Effector CD8-positive, alpha-beta T cell (primary cell): ENCODE measurements at regions not wholly inside any gene's neighbourhood (a gene's known extent, or its start where the extent isn't known, plus 50 kb on each side); places are given as distances from the start of the nearest gene placed in this dataset.

ENCODE experiments used
- DNase-seq: peaks from one replicate; lab custom pipeline; 2025; lab: John Stamatoyannopoulos, UW

DNA sequence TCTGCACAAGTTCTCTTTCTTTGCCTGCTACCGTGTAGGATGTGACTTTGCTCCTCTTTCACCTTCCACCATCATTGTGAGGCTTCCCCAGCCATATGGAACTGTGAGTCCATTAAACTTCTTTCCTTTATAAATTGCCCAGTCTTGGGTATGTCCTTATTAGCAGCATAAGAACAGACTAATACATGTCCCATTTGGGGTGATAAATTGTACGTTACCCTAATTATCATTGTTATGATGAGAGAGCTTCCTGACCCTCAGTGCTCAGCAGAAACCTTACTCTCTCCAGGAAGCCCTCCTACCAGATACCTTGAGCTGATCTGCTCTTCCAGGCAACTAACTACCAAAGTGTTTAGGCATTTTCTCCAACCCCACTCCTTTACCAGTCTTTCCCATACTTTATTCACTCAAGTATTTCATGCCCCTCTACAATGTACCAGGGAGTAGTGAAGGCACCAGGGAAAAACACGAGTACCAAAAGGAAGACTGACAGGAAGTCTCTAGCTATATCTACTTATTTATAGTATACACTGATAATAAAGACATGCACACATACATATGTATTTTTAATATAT is 196.2 kb downstream of the MYCN start:
- no peak for DNase-seq

DNA sequence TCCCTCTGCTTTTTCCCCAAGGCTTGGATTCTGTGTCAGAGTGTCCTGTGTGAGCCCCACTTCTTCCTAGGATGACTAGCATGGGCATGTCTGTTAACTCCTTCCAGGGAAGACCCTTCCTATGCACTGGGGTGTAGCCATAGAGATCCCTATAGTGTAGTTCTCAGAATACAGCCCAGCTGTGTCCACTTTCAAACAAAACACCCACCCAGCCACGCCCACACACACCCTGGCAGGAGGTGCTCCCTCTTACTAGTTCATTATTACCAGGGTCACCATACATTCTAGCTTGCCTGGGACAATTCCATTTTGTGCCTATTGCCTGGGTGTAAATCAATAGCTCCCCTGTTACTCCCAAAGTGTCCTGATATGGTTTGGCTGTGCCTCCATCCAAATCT is 195.6 kb downstream of the MYCN start:
- no peak for DNase-seq

DNA sequence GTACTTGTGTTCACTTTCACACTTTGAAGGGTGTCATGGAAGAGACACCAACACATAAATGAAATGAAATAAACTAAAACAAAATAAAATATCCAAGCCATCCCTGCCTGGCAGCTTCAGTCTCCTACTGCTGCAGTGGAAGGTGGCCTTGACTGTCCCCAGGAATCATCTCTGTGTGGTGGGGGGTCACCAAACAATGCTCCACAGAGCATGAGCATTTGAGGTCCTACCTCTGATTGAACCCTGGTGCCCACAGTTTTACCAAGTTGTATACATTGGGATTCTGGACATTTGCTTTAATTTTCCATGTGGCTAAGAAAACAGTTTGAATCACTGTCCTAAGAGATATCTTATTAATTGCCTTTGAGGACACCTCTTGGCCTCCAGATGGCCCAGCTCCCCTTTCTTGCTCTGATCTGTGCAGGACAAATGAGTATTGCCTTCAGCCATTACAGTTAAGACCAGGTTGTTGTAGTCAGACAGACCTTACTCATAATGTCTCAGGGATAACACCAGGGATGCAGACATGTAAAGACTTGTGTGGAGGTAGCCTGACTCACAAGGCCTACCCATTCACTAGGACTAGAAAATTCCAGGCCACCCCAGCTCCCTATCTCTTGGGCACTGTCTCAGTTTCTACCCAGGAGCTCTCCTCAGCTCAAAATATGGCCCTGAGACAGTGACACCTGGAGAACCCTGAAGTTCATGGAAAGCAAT is 195.0 kb downstream of the MYCN start:
- DNase-seq = no peak

DNA sequence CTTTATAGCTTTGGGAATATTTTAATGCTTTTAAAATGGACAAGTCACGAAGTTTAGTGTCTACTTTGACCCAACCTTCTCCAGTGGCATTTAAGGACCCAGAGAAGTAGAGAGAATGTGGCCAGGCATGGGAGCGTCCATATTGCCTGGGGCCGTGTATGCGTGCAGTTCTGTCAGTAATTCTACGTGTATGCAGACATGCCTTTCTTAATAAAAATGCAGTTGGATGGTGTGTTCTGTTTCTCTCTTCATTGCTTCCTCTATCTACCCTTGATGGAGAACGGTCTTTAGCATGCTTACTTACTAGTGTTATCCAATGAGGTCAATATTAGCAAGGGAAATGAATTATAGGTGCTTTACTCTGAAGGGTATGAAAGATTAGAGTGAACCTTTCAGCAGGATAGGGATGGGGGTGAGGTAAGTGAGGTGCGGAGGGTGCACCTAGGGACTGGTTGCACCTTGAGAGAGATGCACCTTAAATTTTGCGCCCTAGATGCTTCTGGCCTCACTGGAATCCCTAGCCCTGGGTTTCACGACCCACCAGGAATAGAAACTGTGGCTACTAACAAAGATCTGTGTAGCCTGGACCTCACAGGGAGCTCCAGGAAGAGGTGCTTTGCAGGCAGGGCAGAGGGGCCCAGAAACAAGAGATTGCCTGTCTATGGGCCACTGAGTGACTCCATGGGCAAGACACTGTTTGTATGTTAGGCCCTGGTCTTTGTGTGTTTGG is 194.3 kb downstream of the MYCN start:
- DNase-seq = no peak

DNA sequence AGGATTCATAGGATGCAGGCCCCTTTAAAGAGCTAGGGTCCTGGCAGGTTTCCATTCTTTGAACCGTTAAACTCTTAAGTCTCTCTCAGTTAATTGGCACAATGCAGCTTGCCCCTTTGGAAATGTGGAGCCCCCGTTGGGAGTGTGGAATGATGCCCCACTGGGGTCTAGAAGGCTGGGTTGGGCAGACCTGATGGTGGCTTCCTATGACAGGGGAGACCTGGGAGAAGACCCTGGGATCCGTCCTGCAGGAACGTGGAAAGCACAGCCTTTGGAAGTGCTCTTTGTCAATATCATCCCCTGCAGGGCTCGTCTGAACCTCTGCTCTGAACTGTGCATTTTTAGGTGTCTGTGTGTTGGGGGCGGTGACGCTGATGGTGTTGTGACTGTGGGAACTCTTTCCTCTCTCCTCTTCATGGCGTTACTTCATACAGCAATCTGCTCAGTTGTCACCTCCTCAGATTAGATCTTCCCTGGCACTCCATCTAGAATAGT is 190.6 kb downstream of the MYCN start:
- no peak for DNase-seq

DNA sequence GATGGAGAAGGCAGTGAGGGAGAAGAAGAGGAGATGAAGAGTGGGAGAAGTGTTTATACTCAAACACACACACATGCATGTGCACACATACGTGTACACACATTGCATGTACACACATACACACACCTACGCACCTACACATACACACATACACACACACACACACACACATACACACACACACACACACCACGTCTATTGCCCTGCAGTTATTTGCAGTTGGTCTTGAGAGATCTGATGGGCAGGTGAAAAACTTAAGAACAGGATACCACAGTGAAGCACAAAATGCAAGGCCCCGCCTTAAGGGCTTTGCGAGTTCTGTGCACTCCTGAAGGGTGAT is 190.2 kb downstream of the MYCN start:
- no peak for DNase-seq

DNA sequence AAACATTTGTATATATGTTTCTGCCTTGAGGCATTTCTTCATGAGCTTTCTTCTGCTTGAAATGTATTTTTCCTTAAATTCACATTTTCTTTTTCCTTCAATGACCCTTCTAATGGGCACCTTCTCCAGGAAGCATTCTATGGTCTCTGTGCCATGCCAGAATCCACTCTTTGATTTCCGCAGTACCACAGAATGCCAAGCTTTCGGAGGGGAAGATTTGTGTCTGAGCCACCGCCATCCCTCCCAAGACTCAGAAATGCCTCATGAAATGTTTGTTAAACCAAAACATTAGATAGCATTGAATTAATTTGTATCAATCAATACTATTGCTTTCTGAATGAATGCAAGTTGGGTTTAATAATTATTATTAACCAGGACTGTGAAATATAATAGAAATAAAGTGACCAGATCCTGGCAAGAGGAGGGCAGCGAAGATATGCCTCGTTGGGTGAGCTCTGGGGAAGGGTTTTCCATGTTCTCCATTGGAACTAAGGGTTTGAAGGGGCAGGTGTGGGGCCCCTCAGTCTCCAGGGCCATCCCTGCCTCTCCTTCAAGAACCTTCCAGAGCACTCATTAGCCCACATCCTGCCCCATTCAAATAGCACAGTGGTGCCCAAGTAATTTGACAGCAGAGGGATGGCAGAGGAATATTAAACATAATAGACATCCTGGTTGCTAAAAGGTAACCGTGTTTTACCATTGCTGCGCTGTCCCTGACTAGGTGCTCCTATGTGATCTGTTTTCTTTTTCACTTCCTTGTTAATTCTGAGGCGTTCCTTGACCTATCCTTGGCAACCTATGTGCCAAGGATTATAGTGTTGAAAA is 189.6 kb downstream of the MYCN start:
- DNase-seq = no peak

DNA sequence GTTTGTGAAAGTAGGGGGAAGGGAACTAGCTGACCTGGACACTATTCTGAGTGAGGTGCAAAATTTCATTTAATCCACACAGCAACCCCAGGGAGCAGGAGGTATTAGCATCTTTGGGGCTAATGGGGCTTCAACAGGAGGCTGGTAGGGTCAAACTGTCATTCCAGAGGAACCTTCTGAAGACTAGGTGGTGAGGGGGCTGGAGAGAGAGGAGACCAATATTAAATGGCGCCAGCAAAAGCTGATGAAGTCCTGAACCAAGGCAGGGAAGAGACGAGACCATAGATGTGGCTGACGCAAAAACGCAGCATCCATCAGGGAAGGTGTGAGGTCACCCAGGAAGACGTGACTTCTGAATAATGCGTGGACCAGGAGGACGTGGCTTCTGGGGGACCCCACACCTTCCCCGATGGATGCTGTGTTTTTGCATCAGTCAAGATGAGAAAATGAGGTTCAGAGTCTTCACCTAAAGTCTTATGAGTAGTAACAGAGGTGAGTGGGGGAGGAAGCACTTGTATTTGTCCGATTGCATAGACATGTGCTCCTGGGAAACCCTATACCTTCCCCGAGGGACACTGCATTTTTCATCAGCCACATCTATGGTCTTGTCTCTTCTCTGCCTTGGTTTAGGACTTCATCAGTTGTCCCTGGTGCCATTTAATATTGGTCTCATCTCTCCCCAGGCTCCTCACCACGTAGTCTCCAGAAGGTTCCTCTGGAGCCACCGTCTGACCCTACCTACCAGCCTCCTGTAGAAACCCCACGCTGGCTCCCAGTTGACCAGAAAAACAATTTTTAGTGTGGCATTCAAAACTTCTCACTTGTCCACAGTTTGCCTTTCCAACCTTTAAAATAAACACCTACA is 188.6 kb downstream of the MYCN start:
- no peak for DNase-seq

DNA sequence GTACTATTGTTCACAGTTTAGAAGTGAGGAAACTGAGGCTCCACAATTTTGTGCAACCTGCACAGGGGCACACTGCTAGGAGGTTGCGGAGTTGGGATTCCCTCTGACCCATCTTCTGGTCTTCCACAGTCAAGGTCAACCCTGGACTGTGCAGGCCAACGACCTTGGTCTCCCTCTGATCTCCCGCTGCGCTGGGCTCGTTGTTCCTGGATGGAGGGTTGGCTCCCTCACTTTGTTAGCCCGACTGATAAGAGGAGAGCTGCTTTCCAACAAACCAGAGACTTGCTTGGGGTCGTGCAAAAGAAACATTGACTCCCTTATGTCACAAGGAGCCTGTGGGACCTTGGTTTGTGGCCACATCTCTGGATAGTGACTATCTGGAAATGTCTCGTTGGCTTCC is 187.6 kb downstream of the MYCN start:
- no peak for DNase-seq

DNA sequence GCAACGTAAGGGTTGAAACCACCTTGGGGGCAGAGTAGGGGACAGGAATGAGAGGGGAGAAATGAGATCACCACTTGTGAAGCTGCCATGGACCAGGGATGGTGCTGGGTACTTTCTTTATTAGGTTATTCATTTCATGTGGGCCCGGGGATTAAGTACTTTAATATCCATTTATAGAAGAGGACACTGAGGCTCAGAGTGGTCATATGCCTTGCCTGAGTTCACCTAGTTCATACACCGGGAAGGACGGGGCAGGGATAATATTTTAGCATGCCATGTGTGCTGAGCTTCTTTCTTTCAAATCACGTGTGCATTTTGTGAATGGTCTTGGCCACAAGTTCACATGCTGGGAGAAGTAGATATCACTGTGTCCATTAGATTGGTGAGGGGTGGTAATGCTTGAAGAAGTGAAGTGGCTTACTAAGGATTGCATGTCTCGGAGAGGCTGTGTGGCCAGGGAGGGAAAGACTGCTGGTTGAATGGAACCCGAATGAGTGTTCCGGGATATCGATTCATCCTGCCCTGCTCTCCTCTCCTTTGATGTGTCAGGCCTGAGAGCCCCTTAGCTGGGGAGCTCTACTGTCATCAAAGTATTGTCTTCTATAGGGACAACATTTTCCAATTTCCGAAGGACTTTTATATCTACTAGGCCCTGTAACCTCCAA is 187.1 kb downstream of the MYCN start:
- no peak for DNase-seq

DNA sequence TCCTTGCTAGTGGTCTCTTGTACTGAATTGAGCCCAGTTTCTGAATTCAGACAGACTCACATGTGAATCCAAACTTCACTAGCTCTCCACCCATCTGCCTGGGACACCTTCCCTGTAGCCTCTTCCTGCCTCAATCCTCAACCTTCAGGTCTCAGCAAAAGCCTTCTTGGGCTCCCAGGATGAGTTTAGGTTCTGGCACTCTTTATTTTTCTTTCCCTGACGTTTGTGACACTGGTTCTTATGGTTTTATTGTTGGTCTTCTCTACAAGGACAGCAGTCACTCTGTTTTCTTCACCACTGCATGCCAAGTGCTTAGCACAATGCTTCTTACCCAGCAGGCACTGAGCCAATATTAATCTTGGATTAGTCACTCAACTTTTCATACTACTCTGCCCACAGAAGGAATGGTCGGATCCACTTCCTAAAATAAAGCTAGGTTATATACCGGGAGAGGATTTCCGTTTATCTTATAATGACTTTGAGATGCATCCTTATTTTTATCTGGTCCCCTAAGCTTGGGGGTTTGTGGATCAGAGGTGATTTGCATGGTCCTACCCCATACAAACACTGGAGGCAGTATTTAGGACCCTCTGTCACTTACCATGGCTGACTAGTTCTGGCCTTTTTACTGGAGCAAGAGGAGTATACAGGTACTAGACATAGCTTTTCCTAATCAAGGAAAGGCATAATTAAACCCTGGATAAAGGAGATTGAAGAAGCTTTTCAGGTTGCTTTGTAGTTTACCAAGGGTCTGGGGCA is 186.3 kb downstream of the MYCN start:
- DNase-seq = no peak

DNA sequence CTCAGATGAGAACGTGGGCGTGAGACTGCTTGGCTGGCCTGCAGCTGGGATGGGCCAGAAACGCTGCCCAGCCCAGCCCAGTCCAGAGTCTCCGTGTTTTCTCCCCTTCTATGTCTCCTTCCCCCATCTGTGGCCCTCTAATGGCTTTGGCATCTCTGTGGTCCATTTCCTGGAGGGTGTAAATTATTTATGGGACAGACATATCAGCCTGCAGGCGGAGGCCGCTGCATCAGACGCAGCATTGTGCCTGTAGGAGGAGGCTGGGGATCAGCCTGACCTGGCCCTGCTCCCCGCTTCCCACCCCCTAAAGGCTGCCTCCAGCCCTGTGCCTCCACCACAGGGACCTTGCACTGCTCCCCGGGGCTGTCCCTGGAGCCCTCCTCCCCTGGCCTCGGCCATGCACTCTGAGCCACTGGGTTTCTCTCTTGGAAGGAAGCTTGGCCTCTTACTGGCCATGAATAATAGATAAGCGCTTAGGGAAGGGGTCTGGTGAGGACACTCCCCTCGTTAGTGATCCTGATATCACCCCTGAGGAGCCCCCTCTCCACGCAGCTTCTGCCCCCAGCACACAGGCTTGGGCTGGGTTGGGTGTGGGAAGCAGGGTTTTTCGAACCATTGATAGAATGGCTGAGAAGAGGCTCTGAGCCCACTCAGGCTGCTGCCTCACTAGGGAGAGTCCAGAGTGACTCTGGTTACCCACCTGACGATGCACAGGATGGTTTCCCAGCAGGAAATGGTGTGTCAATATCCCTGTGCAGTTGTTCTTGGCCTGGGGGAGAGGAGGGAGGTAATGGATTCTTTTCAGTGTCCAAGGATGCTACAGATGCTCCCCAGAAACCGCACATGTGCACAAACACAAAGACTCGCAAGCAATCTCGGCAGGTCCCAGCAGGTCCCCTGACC is 185.5 kb downstream of the MYCN start:
- DNase-seq = no peak

DNA sequence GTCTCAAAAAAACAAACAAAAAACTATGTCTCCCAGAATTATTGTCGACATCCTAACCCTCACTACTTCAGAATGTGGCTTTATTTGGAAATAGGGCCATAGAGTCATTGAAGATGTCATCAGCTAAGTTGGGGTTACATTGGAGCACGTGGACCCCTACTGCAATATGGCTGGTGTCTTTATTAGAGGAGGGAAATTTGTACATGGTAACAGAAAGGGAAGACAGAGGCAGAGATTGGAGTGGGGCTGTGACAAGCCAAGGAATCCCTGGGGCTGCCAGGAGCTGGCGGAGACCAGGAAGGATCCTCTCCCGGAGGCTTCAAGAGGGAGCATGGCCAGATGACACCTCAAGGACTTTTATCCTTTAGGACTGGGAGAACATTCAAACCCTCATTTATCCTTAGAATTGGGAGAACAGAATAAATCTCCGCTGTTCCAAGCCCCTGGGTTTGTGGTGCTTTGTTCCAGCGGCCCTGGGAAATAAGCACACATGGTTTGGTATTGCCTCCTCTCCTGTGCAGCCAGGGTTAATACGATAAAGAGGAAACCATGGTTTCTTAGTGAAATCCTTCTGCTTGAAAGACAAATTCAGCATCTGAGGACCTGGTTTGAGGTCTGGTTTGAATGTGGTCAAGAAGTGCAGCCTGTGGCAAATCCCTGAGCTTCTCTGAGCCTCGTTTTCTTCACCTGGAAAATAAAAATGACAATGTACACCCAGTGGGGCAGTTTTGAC is 184.7 kb downstream of the MYCN start:
- DNase-seq = no peak

DNA sequence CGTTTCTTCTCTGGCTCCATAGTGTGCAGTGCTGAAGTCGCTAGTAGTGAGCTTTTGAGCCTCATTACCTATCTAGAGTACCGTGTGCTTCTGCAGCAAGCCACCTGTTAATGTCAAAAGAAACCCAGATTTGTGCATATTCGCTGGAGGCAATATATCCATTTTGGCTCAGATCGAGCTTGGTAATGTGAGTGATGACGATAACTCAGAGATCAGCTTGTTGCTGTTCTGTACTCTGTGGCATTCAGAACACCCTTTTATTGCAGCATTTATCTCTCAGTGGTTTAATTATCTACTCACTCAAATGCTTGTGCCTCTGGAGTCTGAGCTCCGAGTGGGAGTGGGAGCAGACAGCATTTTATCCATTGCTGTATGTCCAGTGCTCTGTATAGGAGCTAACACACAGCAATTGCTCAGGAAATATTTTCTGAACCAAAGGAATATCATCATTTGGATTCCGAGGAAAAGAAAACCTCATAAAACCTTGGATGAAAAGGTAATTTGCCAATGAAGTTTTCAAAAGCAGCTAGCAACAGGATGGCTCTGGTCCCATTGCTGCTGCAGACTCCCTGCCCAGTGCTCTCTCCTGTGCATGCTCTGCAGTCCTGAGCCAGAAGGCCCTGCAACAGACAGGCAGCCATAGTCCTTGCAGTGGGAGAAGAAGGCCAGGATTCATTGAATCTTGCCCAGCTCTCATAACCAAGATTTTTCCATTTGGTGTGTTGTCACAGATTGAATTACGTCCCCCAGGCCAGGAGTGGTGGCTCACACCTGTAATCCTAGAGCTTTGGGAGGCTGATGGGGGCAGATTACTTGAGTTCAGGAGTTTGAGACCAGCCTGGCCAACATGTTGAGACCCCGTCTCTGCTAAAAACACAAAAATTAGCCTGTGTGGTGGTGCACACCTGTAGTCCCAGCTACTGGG is 183.8 kb downstream of the MYCN start:
- DNase-seq = no peak

DNA sequence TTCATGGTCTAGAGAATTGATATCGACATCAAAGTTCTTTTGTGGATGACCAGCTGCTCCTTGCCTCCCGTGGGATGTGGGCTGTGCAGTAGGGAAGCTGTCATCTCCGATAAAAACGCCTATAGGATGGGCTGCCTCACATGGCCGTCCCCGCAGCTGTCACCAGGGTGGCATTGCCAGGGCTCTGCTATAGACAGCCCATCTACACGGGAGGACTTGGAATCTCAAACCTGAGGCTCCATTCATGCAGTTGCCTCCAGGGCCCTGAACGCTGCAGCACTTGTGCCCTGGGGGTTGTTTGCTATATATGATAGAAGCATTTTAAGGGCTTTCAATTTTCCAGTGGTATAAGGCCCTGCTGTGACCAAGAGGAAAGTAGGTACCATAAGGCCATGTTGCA is 183.1 kb downstream of the MYCN start:
- no peak for DNase-seq

DNA sequence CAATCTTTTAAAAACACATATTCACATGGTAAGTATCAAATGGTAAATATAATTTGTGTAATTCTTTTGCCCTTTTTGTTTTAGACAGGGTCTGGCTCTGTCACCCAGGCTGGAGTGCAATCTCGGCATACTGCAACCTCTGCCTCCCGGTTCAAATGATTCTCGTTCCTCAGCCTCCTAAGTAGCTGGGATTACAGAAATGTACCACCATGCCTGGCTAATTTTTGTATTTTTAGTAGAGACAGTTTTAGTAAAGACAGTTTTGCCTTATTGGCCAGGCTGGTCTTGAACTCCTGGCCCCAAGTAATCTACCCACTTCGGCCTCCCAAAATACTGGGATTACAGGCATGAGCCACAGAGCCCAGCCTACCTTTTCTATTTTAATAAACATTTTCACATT is 182.2 kb downstream of the MYCN start:
- no peak for DNase-seq

DNA sequence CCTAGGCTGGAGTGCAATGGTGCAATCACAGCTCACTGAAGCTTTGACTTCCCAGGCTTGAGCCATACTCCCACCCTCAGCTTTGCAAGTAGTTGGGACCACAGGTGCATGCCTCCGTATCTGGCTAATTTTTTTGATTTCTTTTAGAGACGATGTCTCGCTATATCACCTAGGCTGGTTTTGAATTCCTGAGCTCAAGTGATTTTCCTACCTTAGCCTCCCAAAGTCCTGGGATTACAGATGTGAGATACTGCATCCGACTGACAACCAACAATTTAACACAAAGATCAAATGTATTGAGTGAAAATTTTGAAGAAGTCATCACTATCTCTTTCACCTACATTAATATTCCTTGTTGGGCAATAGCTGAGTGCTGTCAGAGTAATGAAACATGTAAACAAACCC is 181.6 kb downstream of the MYCN start:
- DNase-seq = no peak
